ENCODE measurements at regions not wholly inside any gene's neighbourhood (a gene's known extent, or its start where the extent isn't known, plus 50 kb on each side); places are given as distances from the start of the nearest gene placed in this dataset.

DNA sequence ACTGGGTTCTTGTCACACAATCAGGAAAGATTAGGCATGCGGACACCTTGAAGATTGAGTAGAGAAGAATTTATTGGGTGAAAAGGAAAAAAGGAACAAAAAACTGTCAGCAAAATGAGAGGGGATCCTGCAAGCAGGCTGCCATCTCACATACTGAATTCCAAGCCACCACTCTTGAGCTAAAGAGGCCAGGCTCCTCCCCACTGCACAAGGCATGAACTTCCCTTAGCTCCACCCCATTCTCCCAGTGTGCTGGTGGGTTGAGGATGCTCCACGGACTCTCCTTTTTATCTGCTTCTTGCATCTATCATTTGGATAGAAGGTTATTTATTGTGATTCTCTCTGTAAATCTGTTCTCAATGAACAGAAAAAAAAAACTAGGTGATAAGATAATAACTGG is 79.6 kb downstream of the ANKRD7 start:
- TF ChIP-seq, protein P1, sequence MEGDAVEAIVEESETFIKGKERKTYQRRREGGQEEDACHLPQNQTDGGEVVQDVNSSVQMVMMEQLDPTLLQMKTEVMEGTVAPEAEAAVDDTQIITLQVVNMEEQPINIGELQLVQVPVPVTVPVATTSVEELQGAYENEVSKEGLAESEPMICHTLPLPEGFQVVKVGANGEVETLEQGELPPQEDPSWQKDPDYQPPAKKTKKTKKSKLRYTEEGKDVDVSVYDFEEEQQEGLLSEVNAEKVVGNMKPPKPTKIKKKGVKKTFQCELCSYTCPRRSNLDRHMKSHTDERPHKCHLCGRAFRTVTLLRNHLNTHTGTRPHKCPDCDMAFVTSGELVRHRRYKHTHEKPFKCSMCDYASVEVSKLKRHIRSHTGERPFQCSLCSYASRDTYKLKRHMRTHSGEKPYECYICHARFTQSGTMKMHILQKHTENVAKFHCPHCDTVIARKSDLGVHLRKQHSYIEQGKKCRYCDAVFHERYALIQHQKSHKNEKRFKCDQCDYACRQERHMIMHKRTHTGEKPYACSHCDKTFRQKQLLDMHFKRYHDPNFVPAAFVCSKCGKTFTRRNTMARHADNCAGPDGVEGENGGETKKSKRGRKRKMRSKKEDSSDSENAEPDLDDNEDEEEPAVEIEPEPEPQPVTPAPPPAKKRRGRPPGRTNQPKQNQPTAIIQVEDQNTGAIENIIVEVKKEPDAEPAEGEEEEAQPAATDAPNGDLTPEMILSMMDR (IDR thresholded peaks at IDR 0.05): no peak
- no peak for TF ChIP-seq EP300 (IDR thresholded peaks at IDR 0.05)
- TF ChIP-seq POLR2A (IDR thresholded peaks at IDR 0.05): no peak
- TF ChIP-seq POLR2AphosphoS5 (IDR thresholded peaks at IDR 0.05): no peak
